ENCODE measurements at regions not wholly inside any gene's neighbourhood (a gene's known extent, or its start where the extent isn't known, plus 50 kb on each side); places are given as distances from the start of the nearest gene placed in this dataset.
"Not testable (repeated sequence)": the region's sequence is repeated elsewhere in the genome, so short reads cannot be mapped to it uniquely, and the experiment has no call there.

DNA sequence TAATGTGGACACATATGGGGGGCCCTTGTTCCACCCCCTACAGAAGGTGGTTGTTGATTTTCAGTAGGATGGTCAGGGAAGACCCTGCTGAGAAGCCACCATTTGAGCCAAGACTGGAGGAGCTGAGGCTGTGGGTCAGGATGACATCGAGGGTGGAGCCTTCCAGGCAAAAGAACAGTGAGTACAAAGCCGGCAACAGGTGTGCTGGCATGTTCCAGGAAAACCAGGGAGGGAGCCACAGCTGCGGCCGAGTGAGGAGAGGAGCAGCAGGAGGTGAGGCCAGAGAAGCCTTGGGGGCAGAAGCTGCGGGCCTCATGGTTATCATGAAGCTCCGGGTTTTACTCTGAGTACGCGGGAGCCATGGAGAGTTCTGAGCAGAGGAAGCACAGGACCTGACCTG lies 126.9 kb upstream of the SULF2 start:
- TF ChIP-seq, protein P1, sequence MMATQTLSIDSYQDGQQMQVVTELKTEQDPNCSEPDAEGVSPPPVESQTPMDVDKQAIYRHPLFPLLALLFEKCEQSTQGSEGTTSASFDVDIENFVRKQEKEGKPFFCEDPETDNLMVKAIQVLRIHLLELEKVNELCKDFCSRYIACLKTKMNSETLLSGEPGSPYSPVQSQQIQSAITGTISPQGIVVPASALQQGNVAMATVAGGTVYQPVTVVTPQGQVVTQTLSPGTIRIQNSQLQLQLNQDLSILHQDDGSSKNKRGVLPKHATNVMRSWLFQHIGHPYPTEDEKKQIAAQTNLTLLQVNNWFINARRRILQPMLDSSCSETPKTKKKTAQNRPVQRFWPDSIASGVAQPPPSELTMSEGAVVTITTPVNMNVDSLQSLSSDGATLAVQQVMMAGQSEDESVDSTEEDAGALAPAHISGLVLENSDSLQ (IDR thresholded peaks at IDR 0.05) = not testable (repeated sequence)
- not testable (repeated sequence) for TF ChIP-seq TARDBP (IDR thresholded peaks at IDR 0.05); ARNT (IDR thresholded peaks at IDR 0.05); SP1 (IDR thresholded peaks at IDR 0.05); FOXK2 (IDR thresholded peaks at IDR 0.05); FOXM1 (IDR thresholded peaks at IDR 0.05; ENCODE audit: borderline replicate concordance); SUZ12 (IDR thresholded peaks at IDR 0.05); ZNF384 (IDR thresholded peaks at IDR 0.05); FOXA1 (IDR thresholded peaks at IDR 0.05); NFRKB (IDR thresholded peaks at IDR 0.05)

Measured in HEK293T (cell line).